ENCODE measurements at regions not wholly inside any gene's neighbourhood (a gene's known extent, or its start where the extent isn't known, plus 50 kb on each side); places are given as distances from the start of the nearest gene placed in this dataset.

GRCh38 chr1:38265293-38266196 lies 219.0 kb upstream of the POU3F1 start:
- H3K27ac ChIP-seq: no peak overlapping the region
- TF ChIP-seq POLR2A (IDR thresholded peaks at IDR 0.05): no peak
- TF ChIP-seq, protein P1, sequence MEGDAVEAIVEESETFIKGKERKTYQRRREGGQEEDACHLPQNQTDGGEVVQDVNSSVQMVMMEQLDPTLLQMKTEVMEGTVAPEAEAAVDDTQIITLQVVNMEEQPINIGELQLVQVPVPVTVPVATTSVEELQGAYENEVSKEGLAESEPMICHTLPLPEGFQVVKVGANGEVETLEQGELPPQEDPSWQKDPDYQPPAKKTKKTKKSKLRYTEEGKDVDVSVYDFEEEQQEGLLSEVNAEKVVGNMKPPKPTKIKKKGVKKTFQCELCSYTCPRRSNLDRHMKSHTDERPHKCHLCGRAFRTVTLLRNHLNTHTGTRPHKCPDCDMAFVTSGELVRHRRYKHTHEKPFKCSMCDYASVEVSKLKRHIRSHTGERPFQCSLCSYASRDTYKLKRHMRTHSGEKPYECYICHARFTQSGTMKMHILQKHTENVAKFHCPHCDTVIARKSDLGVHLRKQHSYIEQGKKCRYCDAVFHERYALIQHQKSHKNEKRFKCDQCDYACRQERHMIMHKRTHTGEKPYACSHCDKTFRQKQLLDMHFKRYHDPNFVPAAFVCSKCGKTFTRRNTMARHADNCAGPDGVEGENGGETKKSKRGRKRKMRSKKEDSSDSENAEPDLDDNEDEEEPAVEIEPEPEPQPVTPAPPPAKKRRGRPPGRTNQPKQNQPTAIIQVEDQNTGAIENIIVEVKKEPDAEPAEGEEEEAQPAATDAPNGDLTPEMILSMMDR (IDR thresholded peaks at IDR 0.05): no peak
- intact Hi-C loops (cut with DNase I): no loop called here
- DNase-seq: no peak
- H3K4me1 ChIP-seq (replicated peaks in 1 of 2): no peaks in the 10 kb centered on the region
- no peaks in the 10 kb centered on the region for H3K36me3 ChIP-seq (replicated peaks in 1 of 2)
- H3K9me3 ChIP-seq (replicated peaks in 1 of 3): no peaks in the 10 kb centered on the region
- H3K4me3 ChIP-seq: no peak overlapping the region
- 70 to 76% (median 75%) methylated on average over 14 to 15 of the region's 15 CpGs for WGBS, 4 donors
- no peaks in the 10 kb centered on the region for H3K27me3 ChIP-seq

GRCh38 chr1:38263438-38263837 lies 216.8 kb upstream of the POU3F1 start:
- no peak overlapping the region for H3K4me3 ChIP-seq
- no peaks in the 10 kb centered on the region for H3K9me3 ChIP-seq (replicated peaks in 1 of 3)
- no peak for DNase-seq
- intact Hi-C loops (cut with DNase I): no loop called here
- H3K27ac ChIP-seq: no peak overlapping the region
- 44 to 51% (median 48%) methylated on average over 4 of the region's 4 CpGs for WGBS, 4 donors
- H3K36me3 ChIP-seq (replicated peaks in 1 of 2): no peaks in the 10 kb centered on the region
- no peaks in the 10 kb centered on the region for H3K27me3 ChIP-seq
- no peaks in the 10 kb centered on the region for H3K4me1 ChIP-seq (replicated peaks in 1 of 2)
- TF ChIP-seq POLR2A (IDR thresholded peaks at IDR 0.05): no peak
- TF ChIP-seq, protein P1 (IDR thresholded peaks at IDR 0.05): no peak

DNA sequence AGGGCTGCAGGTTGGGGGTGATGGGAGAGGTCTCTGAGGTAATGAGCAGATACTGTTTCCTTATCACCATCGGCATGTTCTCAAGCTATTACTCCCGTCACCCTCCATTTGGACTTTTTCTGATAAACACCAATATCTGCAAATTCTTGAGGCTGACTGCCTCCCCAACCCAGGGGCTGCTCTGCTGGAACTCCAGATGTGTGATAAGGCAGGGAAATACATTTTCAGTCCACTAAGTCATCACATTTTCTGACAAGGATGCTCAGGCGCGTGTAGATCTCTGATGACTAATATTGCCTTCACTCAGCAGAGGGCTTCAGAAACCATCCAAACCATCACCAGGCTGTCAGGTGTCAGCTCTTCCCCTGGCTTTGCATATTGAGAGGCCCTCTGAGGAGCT lies 215.0 kb upstream of the POU3F1 start:
- 80 to 88% (median 81%) methylated on average over 4 of the region's 4 CpGs for WGBS, 4 donors
- no peak for DNase-seq
- no peak for TF ChIP-seq POLR2A (IDR thresholded peaks at IDR 0.05)
- TF ChIP-seq, protein P1 (IDR thresholded peaks at IDR 0.05): no peak
- Histone ChIP-seq H3K4me1 (replicated peaks in 1 of 2) (no peaks in the 10 kb centered on the region), H3K4me3 (no peak overlapping the region), H3K27ac (no peak overlapping the region), H3K36me3 (replicated peaks in 1 of 2) (no peaks in the 10 kb centered on the region), H3K9me3 (replicated peaks in 1 of 3) (no peaks in the 10 kb centered on the region), H3K27me3 (no peaks in the 10 kb centered on the region)
- intact Hi-C loops (cut with DNase I): no loop called here

- Histone ChIP-seq H3K27me3 (no peaks in the 10 kb centered on the region), H3K9me3 (replicated peaks in 1 of 3) (no peaks in the 10 kb centered on the region), H3K36me3 (replicated peaks in 1 of 2) (no peaks in the 10 kb centered on the region), H3K4me3 (no peak overlapping the region), H3K4me1 (replicated peaks in 1 of 2) (no peaks in the 10 kb centered on the region), H3K27ac (no peak overlapping the region)
- intact Hi-C loops (cut with DNase I): no loop called here
- 68 to 76% (median 72%) methylated on average over 16 of the region's 16 CpGs for WGBS, 4 donors
- TF ChIP-seq POLR2A (IDR thresholded peaks at IDR 0.05): no peak
- TF ChIP-seq, protein P1 (IDR thresholded peaks at IDR 0.05): no peak
- no peak for DNase-seq
Measured at GRCh38 chr1:38258085-38258627, 211.6 kb upstream of the POU3F1 start.

Measured in adrenal gland (tissue), 9 donors.